ENCODE measurements at regions not wholly inside any gene's neighbourhood (a gene's known extent, or its start where the extent isn't known, plus 50 kb on each side); places are given as distances from the start of the nearest gene placed in this dataset.

- TF ChIP-seq EP300 (IDR thresholded peaks at IDR 0.05; ENCODE audit: borderline replicate concordance) (no peak), RAD21 (IDR thresholded peaks at IDR 0.05; ENCODE audit: low read depth) (no peak), REST (IDR thresholded peaks at IDR 0.05; ENCODE audit: low read depth) (no peak)
- TF ChIP-seq, protein P1, sequence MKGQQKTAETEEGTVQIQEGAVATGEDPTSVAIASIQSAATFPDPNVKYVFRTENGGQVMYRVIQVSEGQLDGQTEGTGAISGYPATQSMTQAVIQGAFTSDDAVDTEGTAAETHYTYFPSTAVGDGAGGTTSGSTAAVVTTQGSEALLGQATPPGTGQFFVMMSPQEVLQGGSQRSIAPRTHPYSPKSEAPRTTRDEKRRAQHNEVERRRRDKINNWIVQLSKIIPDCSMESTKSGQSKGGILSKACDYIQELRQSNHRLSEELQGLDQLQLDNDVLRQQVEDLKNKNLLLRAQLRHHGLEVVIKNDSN (IDR thresholded peaks at IDR 0.05) = no peak
Observed at GRCh38 chr7:51634538-51634937, 317.9 kb upstream of the COBL start.

DNA sequence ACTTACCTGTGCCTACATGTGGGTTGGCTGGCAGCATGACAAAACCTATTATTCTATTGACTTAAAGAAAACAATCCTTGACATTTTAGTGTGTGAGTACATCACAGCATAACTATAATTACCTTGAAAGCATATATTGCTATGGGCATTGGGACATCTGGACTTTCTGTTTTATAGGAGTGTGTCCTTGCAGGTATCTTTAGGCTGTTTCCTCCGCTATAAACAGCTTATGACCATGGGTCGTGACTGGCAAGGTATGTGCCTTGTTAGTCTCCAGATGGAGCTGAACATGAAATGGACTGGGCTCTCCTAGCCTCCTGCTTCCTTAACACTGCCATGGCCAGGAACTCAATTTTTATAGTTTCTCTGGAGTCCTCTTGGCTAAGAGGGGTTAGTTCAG, 317.4 kb upstream of the COBL start:
- TF ChIP-seq EP300 (IDR thresholded peaks at IDR 0.05; ENCODE audit: borderline replicate concordance) (no peak), ZBTB7A (IDR thresholded peaks at IDR 0.05; ENCODE audit: low read depth) (no peak), CEBPB (IDR thresholded peaks at IDR 0.05) (no peak), CREB1 (IDR thresholded peaks at IDR 0.05; ENCODE audit: low read depth) (no peak)
- TF ChIP-seq, protein P1 (IDR thresholded peaks at IDR 0.05) = no peak
- TF ChIP-seq, protein P2, sequence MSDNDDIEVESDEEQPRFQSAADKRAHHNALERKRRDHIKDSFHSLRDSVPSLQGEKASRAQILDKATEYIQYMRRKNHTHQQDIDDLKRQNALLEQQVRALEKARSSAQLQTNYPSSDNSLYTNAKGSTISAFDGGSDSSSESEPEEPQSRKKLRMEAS (IDR thresholded peaks at IDR 0.05) = no peak

GRCh38 chr7:51633596-51633995, 317.0 kb upstream of the COBL start:
- TF ChIP-seq YY1 (IDR thresholded peaks at IDR 0.05; ENCODE audit: low read depth) (no peak), TEAD4 (IDR thresholded peaks at IDR 0.05) (no peak), REST (IDR thresholded peaks at IDR 0.05; ENCODE audit: low read depth) (no peak), FOXM1 (IDR thresholded peaks at IDR 0.05; ENCODE audit: borderline replicate concordance, low read depth) (no peak), EGR1 (IDR thresholded peaks at IDR 0.05) (no peak), ZBTB7A (IDR thresholded peaks at IDR 0.05; ENCODE audit: low read depth) (no peak), TAF1 (IDR thresholded peaks at IDR 0.05; ENCODE audit: low read depth) (no peak), CEBPB (IDR thresholded peaks at IDR 0.05) (no peak), RAD21 (IDR thresholded peaks at IDR 0.05; ENCODE audit: low read depth) (no peak), CREB1 (IDR thresholded peaks at IDR 0.05; ENCODE audit: low read depth) (no peak), EP300 (IDR thresholded peaks at IDR 0.05; ENCODE audit: borderline replicate concordance) (no peak)
- TF ChIP-seq, protein P2 (IDR thresholded peaks at IDR 0.05) = no peak

GRCh38 chr7:51633006-51633405, 316.4 kb upstream of the COBL start:
- TF ChIP-seq CREB1 (IDR thresholded peaks at IDR 0.05; ENCODE audit: low read depth) (no peak), NFIC (IDR thresholded peaks at IDR 0.05) (no peak), EP300 (IDR thresholded peaks at IDR 0.05; ENCODE audit: borderline replicate concordance) (no peak), REST (IDR thresholded peaks at IDR 0.05; ENCODE audit: low read depth) (no peak), EGR1 (IDR thresholded peaks at IDR 0.05) (no peak)

DNA sequence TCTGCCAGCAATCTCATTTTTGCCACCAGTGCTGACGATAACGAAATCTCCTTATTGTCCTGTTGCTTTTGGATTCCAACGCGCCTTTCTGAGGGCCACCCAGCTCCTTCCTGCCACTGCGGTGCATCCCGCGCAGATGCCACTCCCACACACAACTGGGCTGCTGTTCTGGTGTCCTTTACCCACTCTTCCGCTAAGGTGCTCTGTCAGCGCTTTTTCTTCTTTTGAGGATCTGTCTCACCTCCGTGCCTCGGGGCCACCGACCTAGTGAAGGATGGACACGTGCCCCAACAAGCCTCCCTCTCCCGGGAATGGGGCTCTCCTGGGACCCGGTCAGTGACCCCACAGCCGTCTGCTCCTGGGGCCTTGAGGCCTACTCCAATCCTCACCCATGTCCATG, 314.3 kb upstream of the COBL start:
- TF ChIP-seq TCF12 (IDR thresholded peaks at IDR 0.05; ENCODE audit: low read depth) (no peak), YY1 (IDR thresholded peaks at IDR 0.05; ENCODE audit: low read depth) (no peak)
- TF ChIP-seq, protein P2 (IDR thresholded peaks at IDR 0.05) = no peak

Data from Ishikawa (cell line).